H1 (cell line): ENCODE measurements at regions not wholly inside any gene's neighbourhood (a gene's known extent, or its start where the extent isn't known, plus 50 kb on each side); places are given as distances from the start of the nearest gene placed in this dataset.

Experiments used
- CBX5 ChIP-seq: fragments of 300-800, 300-1000 bp; sonication (generic); IDR thresholded peaks from 2 replicates; pipeline ENCODE4 v1.7.1; 2016; ENCODE audit warnings: antibody characterized with exemption, low read length, low read depth
- CEBPB ChIP-seq: IDR thresholded peaks from 2 replicates; pipeline ENCODE4 v1.6.1; 2012; ENCODE audit warnings: low read depth, low read length
- PHF8 ChIP-seq: fragments of 200-600 bp; sonication (generic); conservative IDR thresholded peaks from 2 replicates; pipeline ENCODE4 v1.7.1; 2012; ENCODE audit warnings: low read depth, mild to moderate bottlenecking, inconsistent platforms, low read length, moderate library complexity
- SIRT6 ChIP-seq: IDR thresholded peaks from one replicate; pipeline ENCODE4 v1.7.1; 2012; ENCODE audit warnings: low read length, inconsistent platforms
- TF ChIP-seq, protein P1 (sequence below): IDR thresholded peaks from 2 replicates; pipeline ENCODE4 v1.6.1; 2012; ENCODE audit warnings: inconsistent platforms
- TF ChIP-seq, protein P2 (sequence below), 3 experiments: IDR thresholded peaks; 1 replicate in 2 of 3; 2 replicates in 1 of 3; pipeline versions ENCODE4 v1.5.1 to v1.6.1; 2011; ENCODE audit warnings: low read length in 3 of 3, mild to moderate bottlenecking in 3 of 3, inconsistent platforms in 2 of 3, low read depth in 1 of 3, moderate library complexity in 1 of 3; ENCODE audit not compliant: insufficient read depth in 1 of 3; ENCODE audit errors: control extremely low read depth in 1 of 3

DNA sequence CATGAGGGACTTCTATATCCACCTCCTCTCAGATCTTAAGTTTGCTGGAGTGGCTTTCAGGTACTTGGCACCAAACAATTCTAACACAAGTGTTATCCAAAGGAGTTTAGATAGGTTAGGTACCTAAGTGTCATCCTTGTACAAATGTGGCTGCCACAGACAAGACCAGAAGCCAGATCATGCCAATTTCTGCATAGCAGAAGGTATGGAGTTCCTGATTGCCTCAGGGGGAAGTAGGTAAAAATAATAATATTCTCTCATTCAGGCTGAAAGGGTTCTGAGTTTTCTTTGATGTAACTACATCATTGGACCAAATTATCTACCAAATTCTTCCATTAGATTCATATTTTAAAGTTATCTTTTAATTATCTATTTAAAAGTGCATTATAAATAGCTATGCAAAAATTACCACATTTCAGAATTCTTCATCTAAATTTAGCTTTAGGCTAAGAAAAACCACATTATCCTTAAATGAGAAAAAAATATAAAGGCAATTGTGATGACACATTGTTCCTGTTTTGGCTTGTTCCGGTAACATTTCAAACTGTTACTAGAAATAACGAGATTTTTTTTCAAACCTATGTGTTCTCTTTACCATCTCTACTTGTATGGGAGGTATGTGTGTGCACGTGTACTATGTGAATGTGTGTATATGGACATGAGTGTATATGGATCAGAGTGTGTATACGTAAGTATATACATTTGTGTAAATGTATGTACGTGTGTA, 66.2 kb upstream of the POU2AF2 start (continued):
- TF ChIP-seq, protein P1, sequence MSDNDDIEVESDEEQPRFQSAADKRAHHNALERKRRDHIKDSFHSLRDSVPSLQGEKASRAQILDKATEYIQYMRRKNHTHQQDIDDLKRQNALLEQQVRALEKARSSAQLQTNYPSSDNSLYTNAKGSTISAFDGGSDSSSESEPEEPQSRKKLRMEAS, result no peak
- TF ChIP-seq SIRT6 (no peak), CBX5 (no peak), CEBPB (no peak), PHF8 (no peak)
- TF ChIP-seq, protein P2, sequence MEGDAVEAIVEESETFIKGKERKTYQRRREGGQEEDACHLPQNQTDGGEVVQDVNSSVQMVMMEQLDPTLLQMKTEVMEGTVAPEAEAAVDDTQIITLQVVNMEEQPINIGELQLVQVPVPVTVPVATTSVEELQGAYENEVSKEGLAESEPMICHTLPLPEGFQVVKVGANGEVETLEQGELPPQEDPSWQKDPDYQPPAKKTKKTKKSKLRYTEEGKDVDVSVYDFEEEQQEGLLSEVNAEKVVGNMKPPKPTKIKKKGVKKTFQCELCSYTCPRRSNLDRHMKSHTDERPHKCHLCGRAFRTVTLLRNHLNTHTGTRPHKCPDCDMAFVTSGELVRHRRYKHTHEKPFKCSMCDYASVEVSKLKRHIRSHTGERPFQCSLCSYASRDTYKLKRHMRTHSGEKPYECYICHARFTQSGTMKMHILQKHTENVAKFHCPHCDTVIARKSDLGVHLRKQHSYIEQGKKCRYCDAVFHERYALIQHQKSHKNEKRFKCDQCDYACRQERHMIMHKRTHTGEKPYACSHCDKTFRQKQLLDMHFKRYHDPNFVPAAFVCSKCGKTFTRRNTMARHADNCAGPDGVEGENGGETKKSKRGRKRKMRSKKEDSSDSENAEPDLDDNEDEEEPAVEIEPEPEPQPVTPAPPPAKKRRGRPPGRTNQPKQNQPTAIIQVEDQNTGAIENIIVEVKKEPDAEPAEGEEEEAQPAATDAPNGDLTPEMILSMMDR (IDR thresholded peaks at IDR 0.05; ENCODE audit: control extremely low read depth in 1 of 3, insufficient read depth in 1 of 3, low read depth in 1 of 3, low read length in 3 of 3), result no peak
